ENCODE measurements at regions not wholly inside any gene's neighbourhood (a gene's known extent, or its start where the extent isn't known, plus 50 kb on each side); places are given as distances from the start of the nearest gene placed in this dataset.
"Not testable (repeated sequence)": the region's sequence is repeated elsewhere in the genome, so short reads cannot be mapped to it uniquely, and the experiment has no call there.

DNA sequence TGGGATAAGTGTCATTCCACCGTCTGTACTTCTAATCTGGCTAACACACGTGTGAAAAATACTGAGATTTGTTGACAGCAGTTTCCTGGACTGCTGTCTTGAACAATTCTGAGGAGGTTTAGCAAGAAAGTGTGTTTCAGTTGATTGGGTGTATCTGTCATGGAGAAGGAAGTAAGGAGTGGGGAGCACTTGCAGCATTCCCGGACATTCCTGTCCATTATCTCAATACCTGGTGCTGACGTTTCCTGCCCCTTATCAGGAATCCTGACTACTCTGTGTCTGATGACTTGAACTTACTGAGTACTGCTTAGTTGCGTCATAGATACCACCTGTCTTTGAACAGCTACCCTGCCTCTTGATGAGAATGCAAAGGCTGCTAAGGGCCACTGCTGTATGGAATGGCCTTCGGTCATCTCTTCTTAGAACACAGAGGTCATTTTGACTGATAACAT lies 72.0 kb upstream of the VKORC1L1 start:
- DNase-seq (ENCODE audit: low spot score): no peak

DNA sequence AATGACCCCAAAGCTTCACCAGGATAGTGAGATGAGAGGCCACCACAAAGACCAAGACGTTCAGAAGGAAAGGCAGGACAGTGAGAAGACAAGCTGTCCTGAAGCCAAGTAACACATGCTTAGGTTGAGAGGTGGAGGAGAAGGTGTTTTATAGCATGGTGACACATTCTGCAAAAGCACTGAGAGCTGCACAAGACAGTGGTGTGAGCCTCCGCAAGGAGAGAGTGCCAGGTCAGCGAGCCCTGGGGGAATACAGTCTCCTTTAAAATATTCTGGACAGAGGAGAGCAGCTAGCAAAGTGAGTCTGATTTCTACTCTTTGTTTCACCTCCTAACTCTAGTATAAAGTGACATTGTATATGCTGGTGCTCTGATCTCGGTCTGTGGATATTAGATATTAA lies 68.0 kb upstream of the VKORC1L1 start:
- DNase-seq (ENCODE audit: low spot score): no peak

DNA sequence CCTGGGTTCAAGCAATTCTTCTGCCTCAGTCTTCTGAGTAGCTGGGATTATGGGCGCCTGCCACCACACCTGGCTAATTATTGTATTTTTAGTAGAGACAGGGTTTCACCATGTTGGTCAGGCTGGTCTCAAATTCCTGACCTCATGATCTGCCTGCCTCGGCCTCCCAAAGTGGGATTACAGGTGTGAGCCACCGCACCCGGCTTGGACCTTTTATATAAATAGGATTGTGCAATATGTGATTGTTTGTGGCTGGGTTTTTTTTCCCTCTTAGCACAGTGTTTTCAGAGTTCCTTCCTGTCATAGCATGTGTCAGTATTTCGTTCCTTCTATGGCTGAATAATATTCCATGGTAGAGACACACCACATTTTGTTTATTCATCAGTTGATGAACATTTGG lies 65.8 kb upstream of the VKORC1L1 start:
- not testable (repeated sequence) for DNase-seq (ENCODE audit: low spot score)

DNA sequence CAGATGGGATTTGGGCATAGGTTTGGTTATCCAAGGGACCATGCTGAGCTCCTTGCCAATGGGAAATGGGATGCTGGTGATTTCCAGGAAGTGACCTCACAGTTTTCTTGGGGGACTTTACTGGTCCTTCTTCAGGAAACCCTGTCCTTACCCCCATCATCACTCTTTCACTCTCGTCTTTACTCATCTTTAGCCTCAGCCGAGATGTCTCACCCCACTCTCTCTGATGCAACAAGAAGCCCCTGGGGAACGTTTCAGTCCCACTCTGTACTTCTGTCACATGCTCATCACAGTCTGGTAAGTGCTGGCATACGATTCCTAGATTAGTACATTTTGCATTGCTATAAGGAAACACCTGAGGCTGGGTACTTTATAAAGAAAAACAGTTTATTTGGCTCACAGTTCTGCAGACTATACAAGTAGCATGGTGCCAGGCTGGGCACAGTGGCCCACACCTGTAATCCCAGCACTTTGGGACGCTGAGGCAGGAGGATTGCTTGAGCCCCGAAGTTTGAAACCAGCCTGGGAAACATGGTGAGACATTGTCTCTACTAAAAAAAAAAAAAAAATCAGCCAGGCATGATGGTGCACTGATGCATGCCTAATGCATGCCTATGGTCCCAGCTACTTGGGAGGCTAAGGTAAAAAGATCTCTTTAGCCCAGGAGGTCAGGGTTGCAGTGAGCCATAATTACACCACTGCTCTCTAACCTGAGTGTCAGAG lies 63.5 kb upstream of the VKORC1L1 start:
- DNase-seq (ENCODE audit: low spot score): no peak

DNA sequence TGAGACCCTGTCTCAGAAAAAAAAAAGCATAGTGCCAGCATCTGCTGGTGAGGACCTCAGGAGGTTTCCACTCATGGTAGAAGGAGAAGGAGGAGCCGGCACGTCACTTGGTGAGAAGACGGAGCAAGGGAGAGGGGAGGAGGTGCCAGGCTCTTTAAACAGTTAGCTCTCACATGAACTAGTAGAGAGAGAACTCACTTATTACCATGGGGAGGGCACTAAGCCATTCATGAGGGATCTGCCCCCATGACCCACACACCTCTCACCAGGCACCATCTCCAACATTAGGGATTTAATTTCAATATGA lies 62.9 kb upstream of the VKORC1L1 start:
- no peak for DNase-seq (ENCODE audit: low spot score)

GRCh38 chr7:65812281-65812680 lies 60.6 kb upstream of the VKORC1L1 start:
- DNase-seq (ENCODE audit: low spot score): no peak

DNA sequence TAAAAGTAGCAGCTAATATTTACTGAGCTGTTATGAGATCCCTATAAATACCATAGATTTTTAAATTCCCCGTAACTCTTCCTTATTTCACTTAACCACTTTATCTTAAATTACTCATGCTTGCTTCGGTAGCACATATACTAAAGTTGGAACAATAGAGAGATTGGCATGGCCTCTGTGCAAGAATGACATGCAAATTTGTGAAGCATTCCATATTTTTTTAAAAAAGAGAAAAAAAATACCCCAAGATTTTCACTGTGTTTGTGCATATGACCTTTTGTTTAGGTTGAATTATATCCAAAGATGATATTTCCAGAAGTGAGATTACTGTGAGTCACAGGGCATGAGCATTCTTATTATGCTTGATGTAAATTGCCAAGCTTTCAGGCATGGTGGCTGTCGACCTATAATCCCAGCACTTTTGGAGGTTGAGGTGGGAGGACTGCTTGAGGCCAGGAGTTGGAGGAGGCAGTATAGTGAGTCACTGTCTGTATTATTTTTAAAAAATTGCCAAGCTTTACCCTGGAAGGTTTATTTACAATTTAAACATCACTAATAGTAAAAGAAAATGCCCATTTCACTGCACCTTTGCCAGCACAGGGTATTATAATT lies 58.2 kb upstream of the VKORC1L1 start:
- not testable (repeated sequence) for DNase-seq (ENCODE audit: low spot score)

DNA sequence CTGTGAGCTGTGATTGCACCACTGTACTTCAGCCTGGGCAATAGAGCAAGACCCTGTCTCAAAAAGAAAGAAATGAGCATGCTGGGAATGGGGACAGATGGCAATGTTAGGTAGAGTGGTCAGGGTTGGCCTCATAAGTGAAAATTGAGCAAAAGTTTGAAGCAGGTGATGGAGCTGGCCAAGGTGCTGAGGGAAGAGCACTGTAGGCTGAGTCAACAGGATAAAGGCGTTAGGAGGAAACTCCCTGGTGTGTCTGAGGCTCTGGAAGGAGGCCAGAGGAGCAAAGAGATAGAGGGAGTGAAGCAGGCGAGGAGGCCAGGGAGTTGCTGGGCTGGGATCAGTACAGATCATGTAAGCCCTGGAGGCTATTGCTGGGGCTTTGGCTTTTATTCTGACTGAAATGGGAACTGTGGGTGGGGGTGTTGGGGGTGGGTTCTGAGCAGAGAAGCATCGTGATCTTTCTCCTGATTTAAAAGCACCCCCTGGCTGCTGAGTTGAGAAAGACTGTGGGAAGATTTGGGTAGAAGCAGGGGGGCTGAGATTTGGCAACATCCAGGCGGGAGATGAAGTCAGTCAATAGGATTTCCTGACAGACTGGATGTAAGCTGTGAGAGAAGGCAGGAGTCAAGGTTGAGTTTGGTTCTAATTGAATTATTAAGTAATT lies 52.5 kb upstream of the VKORC1L1 start:
- DNase-seq (ENCODE audit: low spot score): no peak

All from pons (tissue), 1 donor.